ENCODE measurements at regions not wholly inside any gene's neighbourhood (a gene's known extent, or its start where the extent isn't known, plus 50 kb on each side); places are given as distances from the start of the nearest gene placed in this dataset.

DNA sequence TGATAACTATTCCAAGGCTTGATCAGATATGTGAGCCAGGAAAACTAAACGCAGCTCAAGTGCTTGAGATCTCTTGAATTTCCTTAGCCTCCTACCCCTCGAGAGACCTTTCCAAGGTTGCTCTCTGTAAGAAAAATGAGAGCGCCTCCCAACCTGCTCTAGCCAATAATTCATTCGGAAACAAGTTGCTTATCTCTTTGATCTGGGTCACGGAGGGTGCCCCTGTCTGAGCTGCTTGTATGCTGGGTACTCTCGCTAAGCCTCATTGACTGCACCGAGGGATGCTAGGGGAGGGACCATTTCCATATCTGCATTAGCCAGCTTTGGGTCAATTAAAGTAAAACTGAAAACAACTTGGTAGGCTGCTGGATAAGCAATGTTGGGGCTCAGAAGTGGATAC is 70.1 kb upstream of the SHISA6 start:
- TF ChIP-seq POLR2A (IDR thresholded peaks at IDR 0.05): no peak
- TF ChIP-seq, protein P1, sequence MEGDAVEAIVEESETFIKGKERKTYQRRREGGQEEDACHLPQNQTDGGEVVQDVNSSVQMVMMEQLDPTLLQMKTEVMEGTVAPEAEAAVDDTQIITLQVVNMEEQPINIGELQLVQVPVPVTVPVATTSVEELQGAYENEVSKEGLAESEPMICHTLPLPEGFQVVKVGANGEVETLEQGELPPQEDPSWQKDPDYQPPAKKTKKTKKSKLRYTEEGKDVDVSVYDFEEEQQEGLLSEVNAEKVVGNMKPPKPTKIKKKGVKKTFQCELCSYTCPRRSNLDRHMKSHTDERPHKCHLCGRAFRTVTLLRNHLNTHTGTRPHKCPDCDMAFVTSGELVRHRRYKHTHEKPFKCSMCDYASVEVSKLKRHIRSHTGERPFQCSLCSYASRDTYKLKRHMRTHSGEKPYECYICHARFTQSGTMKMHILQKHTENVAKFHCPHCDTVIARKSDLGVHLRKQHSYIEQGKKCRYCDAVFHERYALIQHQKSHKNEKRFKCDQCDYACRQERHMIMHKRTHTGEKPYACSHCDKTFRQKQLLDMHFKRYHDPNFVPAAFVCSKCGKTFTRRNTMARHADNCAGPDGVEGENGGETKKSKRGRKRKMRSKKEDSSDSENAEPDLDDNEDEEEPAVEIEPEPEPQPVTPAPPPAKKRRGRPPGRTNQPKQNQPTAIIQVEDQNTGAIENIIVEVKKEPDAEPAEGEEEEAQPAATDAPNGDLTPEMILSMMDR (IDR thresholded peaks at IDR 0.05): no peak

All from thyroid gland (tissue), 4 donors.